NOMO-1 treated with DMSO at 0.1 percent for 48 hours (cell line): ENCODE measurements at regions not wholly inside any gene's neighbourhood (a gene's known extent, or its start where the extent isn't known, plus 50 kb on each side); places are given as distances from the start of the nearest gene placed in this dataset.
"Not testable (repeated sequence)": the region's sequence is repeated elsewhere in the genome, so short reads cannot be mapped to it uniquely, and the experiment has no call there.

Source experiments
- DNase-seq: peaks from one replicate; lab custom pipeline; 2025; ENCODE audit not compliant: unreplicated experiment; lab: John Stamatoyannopoulos, UW

DNA sequence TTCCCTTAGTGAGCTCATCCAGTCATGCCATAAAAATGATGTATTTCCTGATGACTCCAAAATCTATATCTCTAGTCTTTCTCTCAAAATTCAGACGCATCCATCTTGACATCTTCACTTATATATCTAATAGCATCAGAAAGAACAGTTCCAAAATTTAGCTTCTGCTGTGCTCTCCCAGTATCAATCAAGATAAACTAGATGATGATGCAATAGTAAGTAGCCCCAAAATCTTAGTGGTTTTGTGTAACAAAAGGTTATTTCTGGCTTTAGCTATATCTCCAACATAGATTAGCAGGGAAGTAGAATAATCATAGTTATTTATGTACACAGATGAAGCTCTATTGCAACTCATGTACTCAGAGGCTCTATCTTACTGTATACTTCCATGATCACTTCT, 382.5 kb upstream of the ADGRL3 start:
- no peak for DNase-seq

DNA sequence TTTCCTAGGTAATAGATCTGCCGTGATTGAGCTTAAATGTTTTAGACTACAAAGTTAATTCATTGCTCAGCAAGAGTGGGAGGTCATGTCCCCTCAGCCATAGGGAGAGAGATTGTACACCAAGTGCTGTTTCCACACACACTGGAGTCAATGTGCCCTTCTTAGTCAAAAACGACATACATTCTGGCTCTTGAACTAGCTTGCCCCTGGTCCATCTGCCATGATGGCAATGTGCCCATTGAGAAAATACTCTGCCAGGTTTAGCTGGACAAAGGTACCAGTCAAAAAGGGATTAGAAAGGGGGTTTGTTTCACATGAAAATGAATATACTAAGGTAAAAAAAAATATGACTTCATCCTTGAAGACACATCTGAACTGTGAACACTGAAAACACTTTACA, 377.1 kb upstream of the ADGRL3 start:
- DNase-seq: no peak

DNA sequence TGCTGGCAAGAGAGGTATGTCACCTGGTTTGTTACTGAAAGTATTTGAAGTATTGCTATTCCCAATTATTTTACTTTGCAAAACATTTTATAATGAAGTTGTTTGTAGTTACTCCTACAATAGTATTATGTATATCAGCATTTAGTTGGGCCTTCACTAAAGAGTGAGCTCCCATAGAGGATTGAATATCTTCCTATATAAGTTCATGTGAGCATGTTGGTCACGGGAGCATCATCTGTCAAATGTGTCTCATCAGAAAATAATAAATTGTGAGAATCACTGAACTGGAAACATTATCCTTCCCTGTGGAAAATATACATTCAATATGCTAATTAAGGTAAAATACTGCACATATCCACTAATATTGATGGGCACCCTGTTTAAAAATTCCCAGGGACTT, 360.1 kb upstream of the ADGRL3 start:
- DNase-seq: no peak

GRCh38 chr4:60846678-60847077, 353.4 kb upstream of the ADGRL3 start:
- DNase-seq: no peak

GRCh38 chr4:60847614-60848013, 352.5 kb upstream of the ADGRL3 start:
- DNase-seq: no peak

- DNase-seq: no peak
Observed at GRCh38 chr4:60857130-60857753, 342.9 kb upstream of the ADGRL3 start.

DNA sequence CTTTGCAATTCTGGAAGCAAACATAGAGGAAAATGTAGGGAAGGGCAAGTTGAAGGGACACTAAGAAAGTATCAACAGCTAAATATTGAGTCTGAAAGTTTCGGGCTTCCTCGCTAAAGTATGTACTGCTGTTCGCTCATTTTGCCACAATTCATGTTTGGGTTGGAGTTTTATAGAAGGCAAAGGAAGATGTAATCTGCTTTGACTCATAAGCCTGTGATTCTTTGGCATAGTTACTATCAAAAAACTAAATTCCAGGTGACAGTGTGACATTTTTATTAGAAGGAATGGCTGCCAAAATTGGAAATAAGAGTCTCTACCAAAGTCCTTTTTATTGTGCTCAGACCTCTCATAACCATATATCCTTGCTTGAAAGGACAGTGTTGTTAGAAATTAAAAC, 336.7 kb upstream of the ADGRL3 start:
- DNase-seq: no peak

DNA sequence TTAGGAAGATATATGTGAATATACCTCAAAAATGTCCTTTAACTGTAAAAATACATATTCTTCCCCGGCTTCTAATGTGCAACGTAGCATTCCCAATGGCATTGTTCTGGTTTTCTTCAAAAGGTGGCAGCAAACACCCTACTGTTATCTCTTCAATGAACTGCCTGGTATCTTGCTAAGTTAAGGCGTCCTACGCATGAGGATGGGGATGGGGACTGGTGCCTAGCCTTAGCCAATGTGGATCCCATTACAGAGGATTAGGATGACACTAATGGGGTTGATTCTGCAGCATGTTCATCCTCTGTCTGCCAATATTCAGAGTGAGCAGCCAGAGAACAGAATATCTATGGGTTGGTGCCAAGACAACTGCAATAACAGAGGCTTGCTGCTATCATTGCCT, 334.9 kb upstream of the ADGRL3 start:
- DNase-seq: no peak

GRCh38 chr4:60868232-60868960, 331.7 kb upstream of the ADGRL3 start:
- no peak for DNase-seq

DNA sequence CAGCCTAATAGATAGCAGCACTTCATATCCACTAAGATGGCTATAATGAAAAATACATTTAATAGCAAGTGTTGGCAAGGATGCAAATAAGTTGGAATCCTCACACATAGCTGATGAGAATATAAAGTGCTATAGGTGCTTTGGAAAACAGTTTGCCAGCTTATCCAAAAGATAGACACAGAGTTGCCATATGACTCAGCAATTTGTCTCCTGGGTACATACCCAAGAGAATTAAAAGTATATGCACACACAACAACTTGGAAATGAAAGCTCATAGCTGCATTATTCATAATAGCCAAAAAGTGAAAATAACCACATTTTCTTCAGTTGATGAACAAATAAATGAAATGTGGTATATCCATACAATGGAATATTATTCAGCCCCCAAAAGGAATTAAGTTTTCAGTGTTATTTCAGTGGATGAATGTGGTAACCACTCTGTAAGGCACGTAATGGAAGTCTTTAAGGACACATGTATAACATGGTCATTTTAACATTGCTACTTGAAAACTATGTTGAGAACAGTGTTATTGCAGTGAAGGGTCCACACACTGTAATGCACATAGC, 320.9 kb upstream of the ADGRL3 start:
- DNase-seq: no peak

- no peak for DNase-seq
Observed at GRCh38 chr4:60884587-60884986, 315.5 kb upstream of the ADGRL3 start.

- no peak for DNase-seq
Observed at GRCh38 chr4:60885011-60885410, 315.1 kb upstream of the ADGRL3 start.

DNA sequence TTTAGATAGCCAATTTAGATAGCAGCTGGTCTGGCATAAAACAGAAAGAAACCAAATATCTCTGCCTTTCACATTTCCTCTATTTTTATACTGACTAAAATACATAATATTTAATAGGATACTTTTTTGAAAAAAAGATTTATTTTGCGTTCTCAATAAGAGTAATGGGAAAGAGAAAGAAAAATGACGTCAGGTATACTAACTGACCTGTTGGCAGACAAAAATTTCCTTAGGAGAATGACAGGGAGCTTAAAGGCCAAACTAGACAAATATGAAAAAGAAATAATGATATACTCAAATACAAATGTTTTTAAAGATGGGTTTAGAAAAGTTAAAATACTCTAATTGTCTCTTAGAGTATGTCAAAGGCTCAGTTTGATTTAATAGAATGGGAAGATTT, 309.4 kb upstream of the ADGRL3 start:
- DNase-seq: no peak

DNA sequence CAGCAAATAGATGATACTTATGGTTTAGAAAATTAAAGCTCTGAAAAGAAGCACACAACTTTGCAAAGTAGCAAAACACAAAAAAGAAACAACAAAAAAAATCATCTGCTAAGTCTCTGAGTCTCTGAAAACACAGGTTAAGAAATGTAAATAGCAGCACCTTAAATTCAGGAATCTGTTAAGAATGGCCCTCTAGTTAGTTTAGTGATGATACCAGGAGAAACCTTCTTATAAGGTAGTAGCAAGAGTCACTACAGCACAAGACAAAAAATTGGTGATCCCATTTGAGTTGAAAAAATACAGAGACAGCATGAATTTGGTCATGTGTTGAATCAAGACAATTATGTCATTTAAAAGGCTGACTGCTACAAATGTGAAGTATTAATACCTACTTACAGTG, 308.2 kb upstream of the ADGRL3 start:
- DNase-seq: no peak

DNA sequence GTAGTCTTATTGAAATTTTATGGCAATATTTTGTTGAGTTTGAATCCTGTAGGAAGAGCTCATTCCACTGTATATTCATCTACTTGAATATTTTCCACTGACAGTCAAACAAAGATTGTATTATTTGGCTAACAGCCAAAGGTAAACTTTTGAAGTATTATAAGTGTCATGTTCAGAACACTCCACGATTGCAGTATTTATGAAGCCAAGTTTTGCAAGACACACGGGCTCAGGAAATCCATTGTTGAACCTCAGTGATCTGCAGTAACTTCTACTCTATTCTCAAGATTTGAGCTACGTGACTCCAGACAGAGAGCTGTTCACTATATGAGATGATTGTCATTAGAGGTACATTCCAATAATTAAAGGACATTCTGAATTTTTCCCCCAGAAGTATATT, 302.7 kb upstream of the ADGRL3 start:
- no peak for DNase-seq

- no peak for DNase-seq
Observed at GRCh38 chr4:60905162-60905561, 295.0 kb upstream of the ADGRL3 start.

- DNase-seq: no peak
Observed at GRCh38 chr4:60911127-60911526, 289.0 kb upstream of the ADGRL3 start.

- DNase-seq: no peak
Observed at GRCh38 chr4:60913002-60913401, 287.1 kb upstream of the ADGRL3 start.

DNA sequence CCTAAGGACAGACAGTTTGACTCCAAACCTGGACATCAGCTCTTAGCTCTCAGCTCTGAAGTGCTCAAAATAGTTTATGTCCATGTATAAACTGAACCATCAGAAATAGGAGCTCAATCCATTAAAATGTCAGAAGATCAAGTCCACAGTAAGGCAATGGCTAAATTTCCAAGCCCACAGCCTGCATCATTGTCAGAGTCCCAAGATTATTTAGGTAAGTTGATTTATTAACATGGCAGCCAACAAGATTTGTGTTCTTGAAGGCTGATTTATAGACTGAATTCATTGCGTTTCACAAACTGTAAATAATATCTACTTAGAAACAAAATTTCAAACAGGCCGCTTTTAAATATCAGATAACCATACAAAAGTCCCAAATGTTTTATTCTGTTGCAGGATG, 286.5 kb upstream of the ADGRL3 start:
- DNase-seq: no peak

DNA sequence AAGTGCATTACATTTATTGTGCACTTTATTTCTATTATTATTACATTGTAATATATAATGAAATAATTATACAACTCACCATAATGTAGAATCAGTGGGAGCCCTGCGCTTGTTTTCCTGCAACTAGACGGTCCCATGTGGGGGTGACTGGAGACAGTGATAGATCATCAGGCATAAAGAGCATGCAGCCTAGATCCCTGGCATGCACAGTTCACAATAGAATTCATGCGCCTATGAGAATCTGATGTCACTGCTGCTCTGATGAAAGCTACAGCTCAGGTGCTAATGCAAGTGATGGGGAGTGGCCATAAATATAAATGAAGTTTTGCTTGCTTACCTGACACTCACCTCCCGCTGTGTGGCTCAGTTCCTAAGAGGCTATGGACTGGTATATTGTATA, 278.4 kb upstream of the ADGRL3 start:
- DNase-seq: not testable (repeated sequence)

DNA sequence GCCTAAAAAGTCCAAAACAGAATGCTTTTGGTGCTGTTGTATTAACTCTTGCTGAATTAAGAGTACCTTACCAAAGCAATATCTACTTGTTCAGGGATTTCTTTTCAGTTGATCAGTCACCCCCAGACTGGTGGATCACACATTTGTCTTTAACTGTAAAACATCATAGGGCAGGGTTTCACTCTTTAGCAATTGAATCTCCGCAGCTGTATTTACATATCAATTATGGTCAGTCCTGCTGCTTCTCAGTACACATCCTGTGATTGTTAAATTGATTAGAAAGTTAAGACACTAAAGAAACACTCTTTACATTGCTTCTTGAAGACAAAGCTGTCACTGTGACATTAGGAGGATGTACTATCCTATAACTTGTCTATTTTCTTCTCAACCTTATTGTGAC, 277.1 kb upstream of the ADGRL3 start:
- DNase-seq: no peak

DNA sequence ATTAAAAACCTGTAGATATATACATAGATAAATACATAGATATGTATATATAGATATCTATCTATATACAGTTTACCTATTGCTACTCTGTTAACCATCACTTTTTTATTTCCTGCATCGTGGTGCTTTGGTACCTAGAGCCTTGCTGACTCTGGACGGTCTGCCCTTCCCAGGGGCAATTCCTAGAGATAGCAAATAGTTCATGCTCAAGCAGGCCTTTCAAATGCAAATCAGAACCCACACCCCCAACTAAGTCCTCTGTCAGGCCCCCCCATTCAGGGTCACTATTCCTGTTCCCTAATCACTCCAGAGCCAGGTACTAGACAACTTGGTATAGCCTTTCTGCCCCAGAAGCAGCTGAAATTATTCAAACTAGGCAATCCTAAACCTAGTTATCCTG, 273.5 kb upstream of the ADGRL3 start:
- DNase-seq: no peak

GRCh38 chr4:60930866-60931265, 269.3 kb upstream of the ADGRL3 start:
- DNase-seq: no peak
